ENCODE measurements at regions not wholly inside any gene's neighbourhood (a gene's known extent, or its start where the extent isn't known, plus 50 kb on each side); places are given as distances from the start of the nearest gene placed in this dataset.

GRCh38 chr9:104429031-104429546 is 75.0 kb upstream of the OR13F1 start:
- no peak for DNase-seq (ENCODE audit: low read depth)
- no peak for TF ChIP-seq CTCF (IDR thresholded peaks at IDR 0.05; ENCODE audit: control insufficient read depth, insufficient read depth, low read depth, low read length, missing control alignments)
- H3K4me3 ChIP-seq (ENCODE audit: control insufficient read depth, low read depth, low read length): no peak overlapping the region

GRCh38 chr9:104435059-104435458 is 69.0 kb upstream of the OR13F1 start:
- DNase-seq (ENCODE audit: low read depth): no peak
- no peak for TF ChIP-seq CTCF (IDR thresholded peaks at IDR 0.05; ENCODE audit: control insufficient read depth, insufficient read depth, low read depth, low read length, missing control alignments)
- no peak overlapping the region for H3K4me3 ChIP-seq (ENCODE audit: control insufficient read depth, low read depth, low read length)

GRCh38 chr9:104448036-104448435 is 56.0 kb upstream of the OR13F1 start:
- TF ChIP-seq CTCF (IDR thresholded peaks at IDR 0.05; ENCODE audit: control insufficient read depth, insufficient read depth, low read depth, low read length, missing control alignments): no peak
- H3K4me3 ChIP-seq (ENCODE audit: control insufficient read depth, low read depth, low read length): no peak overlapping the region
- no peak for DNase-seq (ENCODE audit: low read depth)

Data from AG09309 (cell line).